ENCODE measurements at regions not wholly inside any gene's neighbourhood (a gene's known extent, or its start where the extent isn't known, plus 50 kb on each side); places are given as distances from the start of the nearest gene placed in this dataset.

DNA sequence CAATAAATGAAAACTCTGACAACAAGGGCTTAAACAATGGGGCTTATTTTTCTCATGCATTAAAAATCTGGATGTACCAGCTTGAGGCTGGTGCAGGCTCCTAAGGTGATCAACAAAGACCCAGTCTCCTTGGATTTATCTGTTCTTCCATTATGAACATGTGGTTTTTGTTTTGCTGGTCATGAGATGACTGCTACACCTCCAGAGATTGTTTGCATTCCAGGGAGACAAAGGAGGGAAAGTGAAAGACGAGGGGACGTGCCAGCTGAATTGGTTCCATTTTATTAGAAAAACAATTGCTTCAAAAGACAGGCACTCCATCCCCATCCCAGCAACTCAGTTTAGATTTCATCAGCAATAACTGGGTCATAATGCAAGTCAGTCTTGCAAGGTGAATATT is 90.9 kb upstream of the KCNK1 start:
- TF ChIP-seq, protein P1, sequence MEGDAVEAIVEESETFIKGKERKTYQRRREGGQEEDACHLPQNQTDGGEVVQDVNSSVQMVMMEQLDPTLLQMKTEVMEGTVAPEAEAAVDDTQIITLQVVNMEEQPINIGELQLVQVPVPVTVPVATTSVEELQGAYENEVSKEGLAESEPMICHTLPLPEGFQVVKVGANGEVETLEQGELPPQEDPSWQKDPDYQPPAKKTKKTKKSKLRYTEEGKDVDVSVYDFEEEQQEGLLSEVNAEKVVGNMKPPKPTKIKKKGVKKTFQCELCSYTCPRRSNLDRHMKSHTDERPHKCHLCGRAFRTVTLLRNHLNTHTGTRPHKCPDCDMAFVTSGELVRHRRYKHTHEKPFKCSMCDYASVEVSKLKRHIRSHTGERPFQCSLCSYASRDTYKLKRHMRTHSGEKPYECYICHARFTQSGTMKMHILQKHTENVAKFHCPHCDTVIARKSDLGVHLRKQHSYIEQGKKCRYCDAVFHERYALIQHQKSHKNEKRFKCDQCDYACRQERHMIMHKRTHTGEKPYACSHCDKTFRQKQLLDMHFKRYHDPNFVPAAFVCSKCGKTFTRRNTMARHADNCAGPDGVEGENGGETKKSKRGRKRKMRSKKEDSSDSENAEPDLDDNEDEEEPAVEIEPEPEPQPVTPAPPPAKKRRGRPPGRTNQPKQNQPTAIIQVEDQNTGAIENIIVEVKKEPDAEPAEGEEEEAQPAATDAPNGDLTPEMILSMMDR (IDR thresholded peaks at IDR 0.05 in 2 of 3, conservative IDR thresholded peaks at IDR 0.05 in 1 of 3; ENCODE audit: borderline replicate concordance in 1 of 3, insufficient read depth in 1 of 3, low read depth in 2 of 3, low read length in 2 of 3) = no peak
- no peak for TF ChIP-seq SIN3A (IDR thresholded peaks at IDR 0.05; ENCODE audit: low read depth)
- TF ChIP-seq FOSL1 (IDR thresholded peaks at IDR 0.05; ENCODE audit: low read depth) = no peak
- TF ChIP-seq, protein P2, sequence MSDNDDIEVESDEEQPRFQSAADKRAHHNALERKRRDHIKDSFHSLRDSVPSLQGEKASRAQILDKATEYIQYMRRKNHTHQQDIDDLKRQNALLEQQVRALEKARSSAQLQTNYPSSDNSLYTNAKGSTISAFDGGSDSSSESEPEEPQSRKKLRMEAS (IDR thresholded peaks at IDR 0.05) = no peak
